NCI-H2196 (cell line): ENCODE measurements at regions not wholly inside any gene's neighbourhood (a gene's known extent, or its start where the extent isn't known, plus 50 kb on each side); places are given as distances from the start of the nearest gene placed in this dataset.

Source experiments
- DNase-seq: peaks from one replicate; lab custom pipeline; 2025; ENCODE audit not compliant: unreplicated experiment; lab: John Stamatoyannopoulos, UW

GRCh38 chr10:88082391-88082790 is 219.0 kb downstream of the PTEN start:
- DNase-seq: no peak

GRCh38 chr10:88082806-88083596 is 219.6 kb downstream of the PTEN start:
- DNase-seq: no peak

- no peak for DNase-seq
Observed at GRCh38 chr10:88083597-88083989, 220.2 kb downstream of the PTEN start.

- no peak for DNase-seq
Observed at GRCh38 chr10:88086187-88086960, 222.9 kb downstream of the PTEN start.

- no peak for DNase-seq
Observed at GRCh38 chr10:88088441-88089340, 225.3 kb downstream of the PTEN start.

GRCh38 chr10:88089498-88089897 is 226.1 kb downstream of the PTEN start:
- DNase-seq: peak; percentile 79

GRCh38 chr10:88090568-88091214 is 227.3 kb downstream of the PTEN start:
- DNase-seq: no peak

- no peak for DNase-seq
Observed at GRCh38 chr10:88091490-88092061, 228.2 kb downstream of the PTEN start.

GRCh38 chr10:88092265-88092664 is 228.8 kb downstream of the PTEN start:
- no peak for DNase-seq

GRCh38 chr10:88092973-88093372 is 229.5 kb downstream of the PTEN start:
- DNase-seq: no peak

- no peak for DNase-seq
Observed at GRCh38 chr10:88094795-88095194, 231.4 kb downstream of the PTEN start.

- no peak for DNase-seq
Observed at GRCh38 chr10:88095223-88095721, 231.8 kb downstream of the PTEN start.

- no peak for DNase-seq
Observed at GRCh38 chr10:88095778-88096431, 232.5 kb downstream of the PTEN start.

- no peak for DNase-seq
Observed at GRCh38 chr10:88097092-88097516, 233.7 kb downstream of the PTEN start.

GRCh38 chr10:88097536-88097935 is 234.1 kb downstream of the PTEN start:
- DNase-seq: no peak

GRCh38 chr10:88100281-88100680 is 236.9 kb downstream of the PTEN start:
- no peak for DNase-seq

- no peak for DNase-seq
Observed at GRCh38 chr10:88101666-88102065, 238.2 kb downstream of the PTEN start.

- DNase-seq: no peak
Observed at GRCh38 chr10:88103576-88103975, 240.2 kb downstream of the PTEN start.

- no peak for DNase-seq
Observed at GRCh38 chr10:88104223-88104622, 240.8 kb downstream of the PTEN start.

- no peak for DNase-seq
Observed at GRCh38 chr10:88106366-88106765, 242.9 kb downstream of the PTEN start.
